H1 (cell line): ENCODE measurements at regions not wholly inside any gene's neighbourhood (a gene's known extent, or its start where the extent isn't known, plus 50 kb on each side); places are given as distances from the start of the nearest gene placed in this dataset.

ENCODE experiments used
- CTCF ChIA-PET: fragments of 300-600 bp; sonication (Branson Sonifier 250); formaldehyde crosslinking; loops from one replicate; lab custom pipeline; 2021; ENCODE audit not compliant: partially characterized antibody; lab: Charles Lee
- POLR2A ChIA-PET: fragments of 300-600 bp; sonication (Branson Sonifier 250); formaldehyde crosslinking; loops from one replicate; lab custom pipeline; 2021; ENCODE audit warnings: inconsistent platforms; ENCODE audit not compliant: partially characterized antibody; lab: Charles Lee
- DNase-seq, 2 experiments: peaks; one replicate each; pipeline versions ENCODE4 v3.0.0 to v3.0.0-alpha.2; 2010 to 2022; ENCODE audit warnings: low spot score in 2 of 2, low read depth in 1 of 2, mixed read lengths in 1 of 2
- FAIRE-seq: peaks from 2 replicates; lab custom pipeline; 2011; peaks lifted over from hg19 to GRCh38; lab: Jason Lieb, UNC
- H2AFZ ChIP-seq: 2 replicates; pipeline ENCODE4 v1.8.1; 2012; ENCODE audit warnings: low read length, inconsistent platforms
- H2AK5ac ChIP-seq: 2 replicates; pipeline ENCODE4 v1.6.1; 2013; ENCODE audit warnings: low read depth, low read length
- H2BK120ac ChIP-seq: replicated peaks from 2 replicates; pipeline ENCODE3; 2013; ENCODE audit warnings: low read depth, low read length, inconsistent platforms
- H2BK12ac ChIP-seq: 2 replicates; pipeline ENCODE4 v1.6.1; 2013; ENCODE audit warnings: low read depth, low read length
- H2BK15ac ChIP-seq: 2 replicates; pipeline ENCODE4 v1.6.1; 2013; ENCODE audit warnings: low read length
- H2BK20ac ChIP-seq: 2 replicates; pipeline ENCODE4 v1.6.1; 2013; ENCODE audit warnings: low read length
- H2BK5ac ChIP-seq: 2 replicates; pipeline ENCODE4 v1.6.1; 2013; ENCODE audit warnings: low read depth, low read length
- H3K14ac ChIP-seq: 2 replicates; pipeline ENCODE4 v1.6.1; 2013; ENCODE audit warnings: inconsistent platforms; ENCODE audit not compliant: insufficient read length
- H3K18ac ChIP-seq: 2 replicates; pipeline ENCODE4 v1.6.1; 2013; ENCODE audit warnings: low read length; ENCODE audit errors: extremely low read depth
- H3K23ac ChIP-seq: 2 replicates; pipeline ENCODE4 v1.6.1; 2013; ENCODE audit warnings: inconsistent platforms; ENCODE audit not compliant: insufficient read length
- H3K23me2 ChIP-seq: 2 replicates; pipeline ENCODE4 v1.6.1; 2013; ENCODE audit warnings: low read depth, low read length
- H3K27ac ChIP-seq: 2 replicates; pipeline ENCODE4 v1.6.1; 2011; ENCODE audit warnings: low read depth, low read length, inconsistent platforms
- H3K27me3 ChIP-seq, 4 experiments: replicated peaks in 1 of 4; 1 replicate in 1 of 4; 2 replicates in 3 of 4; pipeline versions ENCODE4 v1.6.1 to v1.8.1; 2011 to 2013; ENCODE audit warnings: low read length in 3 of 4, mild to moderate bottlenecking in 3 of 4, inconsistent platforms in 2 of 4, mixed read lengths in 2 of 4, moderate library complexity in 1 of 4; ENCODE audit not compliant: control insufficient read depth in 3 of 4, insufficient read depth in 3 of 4; ENCODE audit errors: extremely low read depth in 1 of 4
- H3K36me3 ChIP-seq, 4 experiments: 2 replicates each; pipeline versions ENCODE4 v1.6.1 to v1.8.1; 2011 to 2013; ENCODE audit warnings: mild to moderate bottlenecking in 4 of 4, low read length in 3 of 4, moderate library complexity in 2 of 4, control low read depth in 1 of 4, inconsistent platforms in 1 of 4; ENCODE audit not compliant: insufficient read depth in 4 of 4, control insufficient read depth in 2 of 4
- H3K4ac ChIP-seq: replicated peaks from 2 replicates; pipeline ENCODE3; 2013; ENCODE audit warnings: low read length, low read depth, mixed read lengths, inconsistent platforms; ENCODE audit not compliant: insufficient read length
- H3K4me1 ChIP-seq, 4 experiments: replicated peaks in 1 of 4; 1 replicate in 1 of 4; 2 replicates in 3 of 4; pipeline versions ENCODE4 v1.6.1 to v1.8.1; 2011 to 2013; ENCODE audit warnings: low read length in 3 of 4, inconsistent platforms in 2 of 4, mixed read lengths in 1 of 4; ENCODE audit not compliant: insufficient read depth in 4 of 4, control insufficient read depth in 3 of 4
- H3K4me2 ChIP-seq, 2 experiments: 2 replicates each; pipeline versions ENCODE4 v1.6.1 to v1.8.1; 2011 to 2013; ENCODE audit warnings: low read depth in 2 of 2, low read length in 2 of 2, control low read depth in 1 of 2, inconsistent platforms in 1 of 2, mild to moderate bottlenecking in 1 of 2; ENCODE audit not compliant: insufficient read depth in 1 of 2
- H3K4me3 ChIP-seq, 4 experiments: fragments of 200-600, 300-600 bp in 1 of 4; sonication (generic), shearing (Covaris generic), sonication (Bioruptor Twin) in 1 of 4; 2 replicates each; pipeline versions ENCODE4 v1.5.1 to v1.8.1; 2011 to 2016; ENCODE audit warnings: low read length in 4 of 4, low read depth in 3 of 4, control low read depth in 2 of 4, inconsistent platforms in 2 of 4, mild to moderate bottlenecking in 2 of 4, mixed read lengths in 1 of 4, moderate library complexity in 1 of 4; ENCODE audit not compliant: insufficient read depth in 2 of 4; ENCODE audit errors: extremely low read depth in 1 of 4
- H3K56ac ChIP-seq: replicated peaks from 2 replicates; pipeline ENCODE3; 2013; ENCODE audit warnings: low read depth, mild to moderate bottlenecking, mixed read lengths, low read length, inconsistent platforms; ENCODE audit not compliant: insufficient read length
- H3K79me1 ChIP-seq: 2 replicates; pipeline ENCODE4 v1.6.1; 2013; ENCODE audit warnings: low read depth, low read length, control low read depth
- H3K79me2 ChIP-seq, 2 experiments: 2 replicates each; pipeline versions ENCODE4 v1.6.1 to v1.8.1; 2012 to 2013; ENCODE audit warnings: low read length in 2 of 2, mild to moderate bottlenecking in 2 of 2, inconsistent platforms in 1 of 2; ENCODE audit not compliant: insufficient read depth in 2 of 2, control insufficient read depth in 1 of 2
- H3K9ac ChIP-seq, 4 experiments: replicated peaks in 1 of 4; 1 replicate in 1 of 4; 2 replicates in 3 of 4; pipeline versions ENCODE4 v1.6.1 to v1.8.1; 2011 to 2013; ENCODE audit warnings: low read depth in 3 of 4, low read length in 3 of 4, control low read depth in 2 of 4, mild to moderate bottlenecking in 2 of 4, moderate library complexity in 2 of 4, inconsistent platforms in 1 of 4; ENCODE audit errors: extremely low read depth in 1 of 4
- H3K9me3 ChIP-seq, 2 experiments: 2 replicates each; pipeline versions ENCODE4 v1.6.1 to v1.8.1; 2012 to 2013; ENCODE audit warnings: mild to moderate bottlenecking in 2 of 2, moderate library complexity in 2 of 2, control low read depth in 1 of 2, inconsistent platforms in 1 of 2, low read depth in 1 of 2, low read length in 1 of 2, mixed read lengths in 1 of 2; ENCODE audit not compliant: insufficient read depth in 2 of 2
- H4K20me1 ChIP-seq, 2 experiments: replicated peaks in 1 of 2; 2 replicates each; pipeline versions ENCODE3 to v1.8.1; 2011 to 2013; ENCODE audit warnings: inconsistent platforms in 2 of 2, low read length in 2 of 2, mild to moderate bottlenecking in 1 of 2; ENCODE audit not compliant: insufficient read depth in 2 of 2, control insufficient read depth in 1 of 2
- H4K5ac ChIP-seq: 2 replicates; pipeline ENCODE4 v1.6.1; 2013; ENCODE audit warnings: low read length, low read depth, mixed read lengths, inconsistent platforms; ENCODE audit not compliant: insufficient read length
- H4K8ac ChIP-seq: 2 replicates; pipeline ENCODE4 v1.8.0; 2013; ENCODE audit warnings: mild to moderate bottlenecking, moderate library complexity, low read length, inconsistent platforms; ENCODE audit not compliant: insufficient read depth; ENCODE audit errors: extremely low read depth
- H4K91ac ChIP-seq: replicated peaks from 2 replicates; pipeline ENCODE3; 2013; ENCODE audit warnings: low read length, mixed read lengths, inconsistent platforms; ENCODE audit not compliant: insufficient read length
- BRCA1 ChIP-seq: IDR thresholded peaks from 2 replicates; pipeline ENCODE4 v1.6.1; 2012; ENCODE audit warnings: low read depth, low read length, improper control_type of control experiment
- CTBP2 ChIP-seq: IDR thresholded peaks from 2 replicates; pipeline ENCODE4 v1.7.0; 2011; ENCODE audit warnings: borderline replicate concordance, mild to moderate bottlenecking, moderate library complexity, mixed read lengths, low read length; ENCODE audit not compliant: insufficient read depth, insufficient read length
- GTF2F1 ChIP-seq: IDR thresholded peaks from 2 replicates; pipeline ENCODE4 v1.6.1; 2012; ENCODE audit warnings: low read depth, low read length, improper control_type of control experiment, borderline replicate concordance
- HDAC2 ChIP-seq, 2 experiments: fragments of 300-600 bp in 1 of 2; sonication (generic) in 1 of 2; IDR thresholded peaks; 2 replicates each; pipeline ENCODE4 v1.6.1; 2011 to 2012; ENCODE audit warnings: low read depth in 2 of 2, low read length in 2 of 2, mild to moderate bottlenecking in 2 of 2, moderate library complexity in 2 of 2, borderline replicate concordance in 1 of 2, inconsistent platforms in 1 of 2
- JUN ChIP-seq: IDR thresholded peaks from 2 replicates; pipeline ENCODE4 v1.6.1; 2011; ENCODE audit warnings: low read depth, mild to moderate bottlenecking, improper control_type of control experiment, low read length
- POU5F1 ChIP-seq: IDR thresholded peaks from 2 replicates; pipeline ENCODE4 v1.6.1; 2011; ENCODE audit warnings: low read depth, mild to moderate bottlenecking, low read length, moderate library complexity
- RNF2 ChIP-seq: fragments of 200-900, 300-1000 bp; sonication (generic); IDR thresholded peaks from 2 replicates; pipeline ENCODE4 v1.7.1; 2016; ENCODE audit warnings: borderline replicate concordance, low read depth, mild to moderate bottlenecking, antibody characterized with exemption, low read length; ENCODE audit not compliant: poor library complexity, severe bottlenecking; ENCODE audit errors: missing control alignments
- SAP30 ChIP-seq: fragments of 300-600 bp; sonication (generic); IDR thresholded peaks from 2 replicates; pipeline ENCODE4 v1.7.1; 2012; ENCODE audit warnings: low read length, moderate library complexity, mild to moderate bottlenecking, inconsistent platforms; ENCODE audit not compliant: insufficient read depth, insufficient replicate concordance
- SIX5 ChIP-seq: IDR thresholded peaks from 2 replicates; pipeline ENCODE4 v1.6.1; 2011; ENCODE audit warnings: mild to moderate bottlenecking, low read depth, low read length
- SP1 ChIP-seq: IDR thresholded peaks from 2 replicates; pipeline ENCODE4 v1.6.1; 2011; ENCODE audit warnings: low read depth, low read length
- SP2 ChIP-seq: IDR thresholded peaks from 2 replicates; pipeline ENCODE4 v1.6.1; 2012; ENCODE audit warnings: mild to moderate bottlenecking, low read length, inconsistent platforms
- YY1 ChIP-seq: IDR thresholded peaks from 2 replicates; pipeline ENCODE4 v1.6.1; 2011; ENCODE audit warnings: low read depth, mild to moderate bottlenecking, low read length
- TF ChIP-seq, protein P1 (sequence below): IDR thresholded peaks from 2 replicates; pipeline ENCODE4 v1.6.1; 2011; ENCODE audit warnings: low read length, improper control_type of control experiment
- TF ChIP-seq, protein P2 (sequence below): IDR thresholded peaks from 2 replicates; pipeline ENCODE4 v1.6.1; 2011; ENCODE audit warnings: low read depth, mild to moderate bottlenecking, low read length; ENCODE audit not compliant: insufficient read depth

DNA sequence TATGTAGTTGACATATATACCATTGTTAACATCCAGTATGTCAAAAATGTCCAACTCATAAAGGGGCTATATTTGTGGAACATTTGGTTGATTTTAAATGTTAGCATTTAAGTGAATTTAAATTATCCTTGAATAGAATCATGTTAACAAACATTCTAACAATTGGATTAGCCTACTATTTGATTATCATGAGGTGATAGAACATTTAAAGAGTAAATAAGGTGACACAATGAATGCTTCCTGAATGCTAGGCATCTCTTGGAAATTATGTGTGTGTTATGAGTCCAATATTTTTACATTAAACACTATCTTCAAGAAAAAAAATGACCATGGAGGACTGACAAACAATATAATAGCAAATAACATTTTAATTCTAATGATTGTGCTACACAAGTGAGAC is 901.9 kb upstream of the AGA start:
- H2BK12ac ChIP-seq: no peak overlapping the region
- H2AK5ac ChIP-seq: no peak overlapping the region
- H3K79me1 ChIP-seq: no peaks in the 10 kb centered on the region
- H2BK20ac ChIP-seq: no peak overlapping the region
- no peaks in the 10 kb centered on the region for H3K4me1 ChIP-seq
- no peak overlapping the region for H2BK120ac ChIP-seq
- H3K4ac ChIP-seq: no peak overlapping the region
- H3K79me2 ChIP-seq: no peaks in the 10 kb centered on the region
- no peak overlapping the region for H3K56ac ChIP-seq
- H2AFZ ChIP-seq: no peak overlapping the region
- H4K91ac ChIP-seq: no peak overlapping the region
- DNase-seq: no peak
- POLR2A ChIA-PET: no interaction called here
- no peaks in the 10 kb centered on the region for H4K20me1 ChIP-seq
- H3K36me3 ChIP-seq: no peaks in the 10 kb centered on the region
- no peak overlapping the region for H2BK5ac ChIP-seq
- no peak overlapping the region for H2BK15ac ChIP-seq
- H3K14ac ChIP-seq: no peak overlapping the region
- H3K9me3 ChIP-seq: no peaks in the 10 kb centered on the region
- no peak for FAIRE-seq
- H3K4me2 ChIP-seq: no peak overlapping the region
- H4K8ac ChIP-seq: no peak overlapping the region
- no peak overlapping the region for H3K23ac ChIP-seq
- H4K5ac ChIP-seq: no peak overlapping the region
- no peak overlapping the region for H3K27ac ChIP-seq
- no peak overlapping the region for H3K18ac ChIP-seq
- H3K23me2 ChIP-seq: no peaks in the 10 kb centered on the region
- no peak overlapping the region for H3K4me3 ChIP-seq
- CTCF ChIA-PET: no interaction called here
- no peak overlapping the region for H3K9ac ChIP-seq
- no peaks in the 10 kb centered on the region for H3K27me3 ChIP-seq
- TF ChIP-seq GTF2F1 (no peak), HDAC2 (IDR thresholded peaks at IDR 0.05; ENCODE audit: borderline replicate concordance in 1 of 2, low read depth in 2 of 2, low read length in 2 of 2) (no peak), JUN (no peak), RNF2 (no peak), SP1 (no peak), SAP30 (no peak), BRCA1 (no peak), CTBP2 (no peak), SP2 (no peak), SIX5 (no peak), YY1 (no peak), POU5F1 (no peak)
- TF ChIP-seq, protein P1, sequence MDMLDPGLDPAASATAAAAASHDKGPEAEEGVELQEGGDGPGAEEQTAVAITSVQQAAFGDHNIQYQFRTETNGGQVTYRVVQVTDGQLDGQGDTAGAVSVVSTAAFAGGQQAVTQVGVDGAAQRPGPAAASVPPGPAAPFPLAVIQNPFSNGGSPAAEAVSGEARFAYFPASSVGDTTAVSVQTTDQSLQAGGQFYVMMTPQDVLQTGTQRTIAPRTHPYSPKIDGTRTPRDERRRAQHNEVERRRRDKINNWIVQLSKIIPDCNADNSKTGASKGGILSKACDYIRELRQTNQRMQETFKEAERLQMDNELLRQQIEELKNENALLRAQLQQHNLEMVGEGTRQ: no peak
- TF ChIP-seq, protein P2, sequence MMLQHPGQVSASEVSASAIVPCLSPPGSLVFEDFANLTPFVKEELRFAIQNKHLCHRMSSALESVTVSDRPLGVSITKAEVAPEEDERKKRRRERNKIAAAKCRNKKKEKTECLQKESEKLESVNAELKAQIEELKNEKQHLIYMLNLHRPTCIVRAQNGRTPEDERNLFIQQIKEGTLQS: no peak
